22Rv1 (cell line): ENCODE measurements at regions not wholly inside any gene's neighbourhood (a gene's known extent, or its start where the extent isn't known, plus 50 kb on each side); places are given as distances from the start of the nearest gene placed in this dataset.
A peak's percentile ranks its signal among the peaks of the same experiment; 100 is the strongest.

ENCODE experiments used
- H3K27ac ChIP-seq: fragments of 450-650 bp; 2 replicates; pipeline ENCODE4 v1.5.1; 2017
- CTCF ChIP-seq: fragments of 450-650 bp; IDR thresholded peaks from 2 replicates; pipeline ENCODE4 v1.5.1; 2017; ENCODE audit warnings: mild to moderate bottlenecking
- ZFX ChIP-seq: fragments of 450-650 bp; IDR thresholded peaks from 2 replicates; pipeline ENCODE4 v1.6.1; 2017; ENCODE audit warnings: antibody characterized with exemption, borderline replicate concordance

GRCh38 chr2:21754164-21754788 lies 630.5 kb downstream of the TDRD15 start:
- H3K27ac ChIP-seq: no peak overlapping the region
- TF ChIP-seq CTCF: peak; percentile 65
- no peak for TF ChIP-seq ZFX

- TF ChIP-seq CTCF (no peak), ZFX (no peak)
- no peak overlapping the region for H3K27ac ChIP-seq
Observed at GRCh38 chr2:21757805-21758430, 634.1 kb downstream of the TDRD15 start.

- no peak overlapping the region for H3K27ac ChIP-seq
- TF ChIP-seq CTCF (no peak), ZFX (no peak)
Observed at GRCh38 chr2:21759819-21760218, 636.1 kb downstream of the TDRD15 start.

GRCh38 chr2:21761361-21761760 lies 637.6 kb downstream of the TDRD15 start:
- no peak overlapping the region for H3K27ac ChIP-seq
- TF ChIP-seq ZFX: no peak
- TF ChIP-seq CTCF: no peak

GRCh38 chr2:21763501-21763900 lies 639.7 kb downstream of the TDRD15 start:
- H3K27ac ChIP-seq: no peak overlapping the region
- TF ChIP-seq CTCF (no peak), ZFX (no peak)

GRCh38 chr2:21770787-21771186 lies 647.0 kb downstream of the TDRD15 start:
- H3K27ac ChIP-seq: no peak overlapping the region
- no peak for TF ChIP-seq ZFX
- no peak for TF ChIP-seq CTCF

- TF ChIP-seq CTCF: no peak
- no peak for TF ChIP-seq ZFX
- no peak overlapping the region for H3K27ac ChIP-seq
Observed at GRCh38 chr2:21772624-21773023, 648.9 kb downstream of the TDRD15 start.
